Renal cortical epithelial cell (primary cell): ENCODE measurements at regions not wholly inside any gene's neighbourhood (a gene's known extent, or its start where the extent isn't known, plus 50 kb on each side); places are given as distances from the start of the nearest gene placed in this dataset.
A peak's percentile ranks its signal among the peaks of the same experiment; 100 is the strongest.
"Not testable (repeated sequence)": the region's sequence is repeated elsewhere in the genome, so short reads cannot be mapped to it uniquely, and the experiment has no call there.

Source experiments
- DNase-seq: peaks from one replicate; pipeline ENCODE4 v3.0.0-alpha.2; 2011; ENCODE audit warnings: low read depth

- no peak for DNase-seq
Measured at GRCh38 chr14:55767286-55767685, 187.3 kb downstream of the KTN1 start.

GRCh38 chr14:55769877-55770276 lies 189.9 kb downstream of the KTN1 start:
- DNase-seq, result no peak

GRCh38 chr14:55771242-55771981 lies 191.4 kb downstream of the KTN1 start:
- peak; percentile 51 for DNase-seq

- DNase-seq, result peak; percentile 57
Measured at GRCh38 chr14:55772486-55772885, 192.5 kb downstream of the KTN1 start.

GRCh38 chr14:55773312-55773711 lies 193.3 kb downstream of the KTN1 start:
- no peak for DNase-seq

- DNase-seq, result no peak
Measured at GRCh38 chr14:55773984-55774545, 194.1 kb downstream of the KTN1 start.

- no peak for DNase-seq
Measured at GRCh38 chr14:55777877-55778276, 197.9 kb downstream of the KTN1 start.

- DNase-seq, result peak; percentile 97
Measured at GRCh38 chr14:55780156-55780946, 200.3 kb downstream of the KTN1 start.

GRCh38 chr14:55781046-55781445 lies 201.0 kb downstream of the KTN1 start:
- no peak for DNase-seq

- DNase-seq, result no peak
Measured at GRCh38 chr14:55782166-55782565, 202.2 kb downstream of the KTN1 start.

GRCh38 chr14:55789406-55789805 lies 209.4 kb downstream of the KTN1 start:
- no peak for DNase-seq

GRCh38 chr14:55794655-55795595 lies 214.9 kb downstream of the KTN1 start:
- DNase-seq, result peak; percentile 87

GRCh38 chr14:55796513-55796912 lies 216.5 kb downstream of the KTN1 start:
- not testable (repeated sequence) for DNase-seq

- DNase-seq, result no peak
Measured at GRCh38 chr14:55798406-55798805, 218.4 kb downstream of the KTN1 start.

- no peak for DNase-seq
Measured at GRCh38 chr14:55799508-55800095, 219.6 kb downstream of the KTN1 start.

GRCh38 chr14:55800156-55800785 lies 220.3 kb downstream of the KTN1 start:
- no peak for DNase-seq

- no peak for DNase-seq
Measured at GRCh38 chr14:55801121-55801520, 221.1 kb downstream of the KTN1 start.

GRCh38 chr14:55802986-55803872 lies 223.2 kb downstream of the KTN1 start:
- DNase-seq, result peak; percentile 98

- peak; percentile 36 for DNase-seq
Measured at GRCh38 chr14:55803873-55804553, 224.0 kb downstream of the KTN1 start.
